ENCODE measurements at regions not wholly inside any gene's neighbourhood (a gene's known extent, or its start where the extent isn't known, plus 50 kb on each side); places are given as distances from the start of the nearest gene placed in this dataset.

DNA sequence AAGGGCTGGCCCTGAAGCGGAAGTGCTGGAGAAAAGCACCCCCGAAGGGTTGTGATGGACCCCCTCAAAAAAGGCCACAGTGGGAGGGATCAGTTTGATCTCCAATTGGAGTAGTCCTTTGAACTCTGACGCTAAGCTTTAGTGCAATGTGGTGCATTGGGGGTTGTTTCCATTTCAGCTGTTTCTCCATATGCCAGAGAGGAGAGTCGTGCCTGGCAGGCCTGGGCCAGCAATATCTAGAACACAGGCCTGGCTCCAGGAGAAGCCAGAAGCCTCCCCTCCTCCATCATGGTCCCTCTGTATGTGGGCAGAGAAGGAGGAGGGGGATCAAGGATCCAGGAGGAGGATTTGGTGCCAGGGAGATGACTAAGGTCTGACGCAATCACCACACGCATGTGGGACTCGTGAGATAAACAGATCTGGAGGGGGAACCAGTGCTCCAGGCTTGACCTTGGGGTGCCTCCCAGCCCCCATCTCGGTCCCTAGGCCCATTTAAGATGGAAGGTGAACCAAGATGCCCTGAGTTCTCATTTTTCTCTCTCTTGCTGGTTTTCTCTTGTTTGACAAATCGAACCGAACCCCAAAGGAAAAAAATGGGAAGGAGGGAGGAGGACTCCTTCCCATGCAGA, 517.4 kb upstream of the JARID2 start:
- no peak for DNase-seq (ENCODE audit: low read depth, low spot score)
- H3K4me3 ChIP-seq (ENCODE audit: low read length), result no peak overlapping the region

DNA sequence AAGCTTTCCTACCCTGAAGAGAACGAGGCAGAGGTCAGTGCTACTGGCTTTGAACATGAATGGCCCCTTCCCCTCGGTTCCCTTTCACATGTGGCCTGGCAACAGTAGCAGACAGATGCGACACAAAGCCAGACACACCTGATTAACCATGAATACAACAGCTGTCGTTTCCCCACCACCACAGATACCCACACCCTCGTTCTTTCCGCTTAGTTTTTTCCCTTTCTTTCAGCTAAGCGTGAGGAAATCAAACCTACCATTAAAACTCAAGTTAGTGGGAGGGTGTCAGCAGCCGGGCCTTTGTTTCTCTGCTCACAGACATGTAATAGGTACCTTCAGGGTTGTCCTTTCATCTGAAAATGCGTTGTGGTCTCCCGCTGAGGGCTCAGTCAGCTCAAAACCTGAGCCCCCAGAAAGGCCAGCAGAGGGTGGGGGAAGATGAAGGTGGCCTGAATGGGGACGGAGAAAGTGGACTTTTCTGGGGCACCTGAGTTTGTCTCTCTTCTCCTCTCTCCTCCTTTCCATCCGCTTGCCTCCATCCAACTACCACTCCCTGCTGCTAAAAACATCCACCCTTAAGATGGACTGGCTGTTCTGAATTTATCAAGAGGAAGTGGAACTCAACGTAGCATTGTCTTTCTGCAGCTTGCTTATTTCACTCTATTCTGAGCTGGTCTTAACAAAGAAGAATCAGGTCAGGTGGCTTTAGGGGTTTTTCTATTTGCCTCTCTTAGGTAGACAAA, 516.6 kb upstream of the JARID2 start:
- peak overlapping the region; percentile 4 for H3K4me3 ChIP-seq (ENCODE audit: low read length)
- DNase-seq (ENCODE audit: low read depth, low spot score), result peak; percentile 88

- DNase-seq (ENCODE audit: low read depth, low spot score), result no peak
Measured at GRCh38 chr6:14730654-14731053, 515.2 kb upstream of the JARID2 start.

GRCh38 chr6:14731611-14732010, 514.3 kb upstream of the JARID2 start:
- peak; percentile 71 for DNase-seq (ENCODE audit: low read depth, low spot score)
- H3K4me3 ChIP-seq (ENCODE audit: low read length), result no peak overlapping the region

More at GRCh38 chr6:14730654-14731053, 515.2 kb upstream of the JARID2 start:
- no peak overlapping the region for H3K4me3 ChIP-seq (ENCODE audit: low read length)

DNA sequence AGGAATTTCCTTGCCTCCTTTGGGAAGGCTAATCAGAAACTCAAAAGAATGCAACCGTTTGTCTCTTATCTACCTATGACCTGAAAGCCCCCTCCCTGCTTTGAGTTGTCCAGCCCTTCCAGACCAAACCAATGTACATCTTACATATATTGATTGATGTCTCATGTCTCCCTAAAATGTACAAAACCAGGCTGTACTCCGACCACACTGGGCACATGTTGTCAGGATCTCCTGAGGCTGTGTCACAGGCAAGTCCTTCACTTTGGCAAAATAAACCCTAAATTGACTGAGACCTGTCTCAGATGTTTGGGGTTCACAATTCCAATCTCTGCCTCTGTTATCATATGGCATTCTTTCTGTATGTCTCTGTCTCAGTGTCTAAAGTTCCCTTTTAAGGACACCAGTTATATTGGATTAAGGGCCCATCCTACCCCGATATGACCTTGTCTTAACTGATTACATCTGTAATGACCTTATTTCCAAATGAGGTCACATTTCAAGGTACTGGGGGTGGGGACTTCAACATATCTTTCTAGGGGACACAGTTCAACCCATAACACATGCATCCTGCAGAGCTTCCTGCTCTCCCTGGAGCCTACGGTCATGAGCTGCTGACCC, 513.5 kb upstream of the JARID2 start:
- no peak for DNase-seq (ENCODE audit: low read depth, low spot score)
- no peak overlapping the region for H3K4me3 ChIP-seq (ENCODE audit: low read length)

GRCh38 chr6:14732844-14733757, 512.8 kb upstream of the JARID2 start:
- DNase-seq (ENCODE audit: low read depth, low spot score), result no peak

DNA sequence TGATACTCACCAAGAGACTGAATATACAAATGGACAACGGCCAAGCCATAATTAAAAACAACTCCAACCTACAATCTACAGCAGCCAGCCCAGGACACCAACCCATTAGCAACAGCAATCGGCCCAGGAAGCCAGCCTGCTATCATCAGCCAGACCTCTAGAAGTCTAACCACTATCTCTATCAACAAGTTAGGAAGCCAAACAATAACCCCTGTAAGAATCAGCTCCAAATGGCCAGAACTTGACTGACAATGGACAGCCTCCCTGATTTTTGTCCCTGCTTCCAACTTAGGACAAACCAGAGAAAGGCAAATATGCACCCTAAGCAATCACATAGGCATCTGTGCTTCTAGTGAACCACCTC, 511.8 kb upstream of the JARID2 start:
- no peak overlapping the region for H3K4me3 ChIP-seq (ENCODE audit: low read length)

More at GRCh38 chr6:14732844-14733757, 512.8 kb upstream of the JARID2 start:
- H3K4me3 ChIP-seq (ENCODE audit: low read length), result no peak overlapping the region

GRCh38 chr6:14734416-14735340, 511.2 kb upstream of the JARID2 start:
- no peak overlapping the region for H3K4me3 ChIP-seq (ENCODE audit: low read length)
- peak; percentile 77 for DNase-seq (ENCODE audit: low read depth, low spot score)

More for the DNA sequence above, 511.8 kb upstream of the JARID2 start:
- no peak for DNase-seq (ENCODE audit: low read depth, low spot score)

DNA sequence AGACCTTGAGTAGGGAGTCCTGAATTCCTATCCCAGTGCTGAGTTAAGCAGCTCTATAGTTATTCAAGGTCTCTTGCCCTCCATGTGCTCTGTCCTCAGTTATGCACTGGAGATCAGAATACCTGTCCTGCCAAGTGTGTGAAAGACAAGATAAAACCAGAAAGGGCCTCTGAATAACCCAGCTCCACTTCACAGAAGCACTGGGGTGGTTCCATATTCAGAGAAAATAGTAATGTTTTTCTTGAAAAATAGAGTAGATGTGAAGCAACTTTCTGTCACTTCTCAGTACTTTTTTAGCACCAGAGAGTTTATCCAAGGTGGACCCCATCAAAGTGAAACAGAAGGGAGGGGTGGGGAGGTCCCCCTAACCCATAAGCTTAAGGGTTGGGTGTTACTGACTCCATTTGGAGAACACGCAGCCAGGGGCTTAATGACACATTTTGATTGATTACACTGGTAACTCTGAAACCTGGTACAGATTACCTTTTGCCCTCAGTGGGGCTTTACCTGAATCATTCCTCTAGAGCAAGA, 509.8 kb upstream of the JARID2 start:
- no peak overlapping the region for H3K4me3 ChIP-seq (ENCODE audit: low read length)
- no peak for DNase-seq (ENCODE audit: low read depth, low spot score)

GRCh38 chr6:14736554-14736953, 509.3 kb upstream of the JARID2 start:
- no peak for DNase-seq (ENCODE audit: low read depth, low spot score)

GRCh38 chr6:14738497-14738896, 507.4 kb upstream of the JARID2 start:
- DNase-seq (ENCODE audit: low read depth, low spot score), result no peak
- no peak overlapping the region for H3K4me3 ChIP-seq (ENCODE audit: low read length)

More at GRCh38 chr6:14736554-14736953, 509.3 kb upstream of the JARID2 start:
- no peak overlapping the region for H3K4me3 ChIP-seq (ENCODE audit: low read length)

GRCh38 chr6:14738933-14739332, 506.9 kb upstream of the JARID2 start:
- H3K4me3 ChIP-seq (ENCODE audit: low read length), result no peak overlapping the region
- no peak for DNase-seq (ENCODE audit: low read depth, low spot score)

DNA sequence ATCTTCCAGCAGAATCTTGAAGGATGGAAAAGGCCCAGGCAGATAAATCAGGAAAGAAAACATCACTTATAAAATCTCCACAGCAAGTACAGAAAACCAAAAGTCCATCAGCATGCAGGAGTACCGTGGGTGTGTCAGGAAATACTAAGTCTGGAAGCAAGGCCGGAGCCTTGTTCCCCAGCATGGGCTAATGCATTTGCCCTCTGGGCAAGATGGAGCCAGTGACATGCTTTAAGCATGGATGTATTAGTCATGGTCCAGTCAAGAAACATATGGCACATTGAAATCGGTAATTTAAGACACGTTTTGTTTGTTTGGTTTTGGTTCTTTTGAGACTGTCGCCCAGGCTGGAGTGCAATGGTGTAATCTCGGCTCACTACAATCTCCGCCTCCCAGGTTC, 506.0 kb upstream of the JARID2 start:
- DNase-seq (ENCODE audit: low read depth, low spot score), result no peak
- no peak overlapping the region for H3K4me3 ChIP-seq (ENCODE audit: low read length)

DNA sequence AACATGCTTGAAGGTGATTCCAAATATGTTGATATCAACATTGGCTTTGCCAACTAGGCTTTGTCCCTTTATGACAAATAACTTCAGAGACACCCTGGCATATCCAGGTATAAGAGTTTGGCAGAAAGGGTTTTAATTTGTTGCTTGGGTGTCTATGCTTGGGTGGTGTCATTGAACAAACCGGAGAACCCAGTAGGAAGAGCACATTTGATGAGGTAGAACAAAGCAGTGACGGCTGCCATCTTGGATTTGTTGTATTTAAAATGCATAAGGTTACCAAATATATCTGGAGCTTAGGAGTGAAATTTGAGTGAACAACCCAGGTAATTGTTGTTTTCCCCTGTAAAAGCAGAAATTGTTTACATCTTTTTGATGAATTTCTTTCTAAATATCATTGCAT, 503.7 kb upstream of the JARID2 start:
- DNase-seq (ENCODE audit: low read depth, low spot score), result no peak
- H3K4me3 ChIP-seq (ENCODE audit: low read length), result no peak overlapping the region

- DNase-seq (ENCODE audit: low read depth, low spot score), result no peak
- H3K4me3 ChIP-seq (ENCODE audit: low read length), result no peak overlapping the region
Measured at GRCh38 chr6:14742680-14743079, 503.2 kb upstream of the JARID2 start.

- no peak for DNase-seq (ENCODE audit: low read depth, low spot score)
- no peak overlapping the region for H3K4me3 ChIP-seq (ENCODE audit: low read length)
Measured at GRCh38 chr6:14743144-14743473, 502.8 kb upstream of the JARID2 start.

- peak; percentile 64 for DNase-seq (ENCODE audit: low read depth, low spot score)
- H3K4me3 ChIP-seq (ENCODE audit: low read length), result no peak overlapping the region
Measured at GRCh38 chr6:14743474-14744211, 502.2 kb upstream of the JARID2 start.

DNA sequence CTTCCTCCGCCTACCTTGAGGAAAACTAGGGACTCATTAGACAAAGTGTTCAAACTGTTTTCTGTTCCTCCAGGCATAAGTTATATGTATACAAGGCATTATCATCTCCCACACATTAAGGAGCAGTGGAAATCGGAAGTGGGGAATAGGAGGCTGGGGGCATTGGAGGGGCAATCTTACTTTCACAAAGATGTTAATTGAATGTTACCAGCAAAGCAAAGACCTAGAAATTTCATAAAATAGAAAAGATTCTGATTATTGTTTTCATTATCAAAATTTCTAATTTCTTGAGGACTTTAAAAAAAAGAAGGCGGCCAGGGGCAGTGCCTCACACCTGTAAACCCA, 501.7 kb upstream of the JARID2 start:
- DNase-seq (ENCODE audit: low read depth, low spot score), result no peak
- H3K4me3 ChIP-seq (ENCODE audit: low read length), result no peak overlapping the region
